B cell (primary cell): ENCODE measurements at regions not wholly inside any gene's neighbourhood (a gene's known extent, or its start where the extent isn't known, plus 50 kb on each side); places are given as distances from the start of the nearest gene placed in this dataset.

Source experiments
- ATAC-seq: fragments of 200-7000 bp; cut with Tn5 transposase; one replicate; pipeline ENCODE4 v1.10.0; 2021; ENCODE audit warnings: low read depth, mild to moderate bottlenecking, moderate number of reproducible peaks, moderate library complexity
- CTCF ChIA-PET: fragments of 350-600 bp; sonication (Branson Sonifier 250); formaldehyde crosslinking; loops from one replicate; lab custom pipeline; 2021; ENCODE audit warnings: antibody characterized with exemption, inconsistent platforms; lab: Charles Lee
- POLR2A ChIA-PET: fragments of 350-600 bp; sonication (Branson Sonifier 250); formaldehyde crosslinking; loops from one replicate; lab custom pipeline; 2021; ENCODE audit warnings: antibody characterized with exemption; lab: Charles Lee
- DNase-seq: peaks from one replicate; pipeline ENCODE4 v3.0.0; 2013
- H2AFZ ChIP-seq: 2 replicates; pipeline ENCODE4 v1.6.1; 2012; ENCODE audit warnings: mild to moderate bottlenecking, low read depth, low read length; ENCODE audit not compliant: insufficient read depth, poor library complexity, severe bottlenecking
- H3K27ac ChIP-seq, 2 donors: 1 replicate in 1 of 2; 2 replicates in 1 of 2; pipeline ENCODE4 v1.5.1; 2012 to 2013; ENCODE audit warnings: low read length in 2 of 2, mild to moderate bottlenecking in 2 of 2, moderate library complexity in 1 of 2
- H3K27me3 ChIP-seq, 4 experiments: fragments of 200-600 bp in 1 of 4; sonication (generic) in 1 of 4; replicated peaks in 1 of 4; 1 replicate in 2 of 4; 2 replicates in 2 of 4; pipeline versions ENCODE4 v1.6.1 to v1.7.0; 2013 to 2016; ENCODE audit warnings: low read length in 3 of 4, mild to moderate bottlenecking in 2 of 4, mixed read lengths in 1 of 4, moderate library complexity in 1 of 4; ENCODE audit not compliant: insufficient read depth in 4 of 4, control insufficient read depth in 3 of 4; ENCODE audit errors: control extremely low read depth in 1 of 4
- H3K36me3 ChIP-seq, 2 experiments: replicated peaks in 1 of 2; 1 replicate in 1 of 2; 2 replicates in 1 of 2; pipeline versions ENCODE4 v1.6.1 to v1.7.1; 2013; ENCODE audit warnings: low read length in 1 of 2; ENCODE audit not compliant: insufficient read depth in 2 of 2, control insufficient read depth in 1 of 2; ENCODE audit errors: control extremely low read depth in 1 of 2, extremely low read depth in 1 of 2
- H3K4me1 ChIP-seq, 2 donors: fragments of 200-600 bp in 1 of 2; sonication (generic) in 1 of 2; 1 replicate in 1 of 2; 2 replicates in 1 of 2; pipeline versions ENCODE4 v1.5.1 to v1.6.1; 2013 to 2017; ENCODE audit warnings: low read length in 2 of 2; ENCODE audit not compliant: control insufficient read depth in 2 of 2, insufficient read depth in 2 of 2
- H3K4me2 ChIP-seq: replicated peaks from 2 replicates; pipeline ENCODE3; 2012; ENCODE audit warnings: mild to moderate bottlenecking, low read depth, low read length; ENCODE audit not compliant: poor library complexity, severe bottlenecking
- H3K4me3 ChIP-seq, 5 experiments: fragments of 200-600 bp in 1 of 5; sonication (generic) in 1 of 5; 1 replicate in 3 of 5; 2 replicates in 2 of 5; pipeline versions ENCODE4 v1.5.1 to v1.7.0; 2011 to 2016; ENCODE audit warnings: low read length in 4 of 5, mild to moderate bottlenecking in 4 of 5, low read depth in 2 of 5, control low read depth in 1 of 5, moderate library complexity in 1 of 5; ENCODE audit not compliant: insufficient read depth in 1 of 5; ENCODE audit errors: control extremely low read depth in 1 of 5, extremely low read depth in 1 of 5
- H3K79me2 ChIP-seq: fragments of 200-600 bp; sonication (generic); one replicate; pipeline ENCODE4 v1.6.0; 2016; ENCODE audit warnings: low read length; ENCODE audit not compliant: control insufficient read depth, insufficient read depth
- H3K9ac ChIP-seq: fragments of 200-600 bp; sonication (generic); 2 replicates; pipeline ENCODE4 v1.6.1; 2017; ENCODE audit warnings: mild to moderate bottlenecking, low read length, moderate library complexity
- H3K9me3 ChIP-seq, 3 donors: one replicate each; pipeline versions ENCODE4 v1.6.1 to v1.7.1; 2013; ENCODE audit warnings: low read length in 2 of 3; ENCODE audit not compliant: control insufficient read depth in 2 of 3, insufficient read depth in 1 of 3; ENCODE audit errors: control extremely low read depth in 1 of 3
- H4K20me1 ChIP-seq: 2 replicates; pipeline ENCODE4 v1.6.0; 2012; ENCODE audit warnings: mild to moderate bottlenecking, low read length; ENCODE audit not compliant: insufficient read depth, control insufficient read depth, poor library complexity, severe bottlenecking
- H3K27ac Mint-ChIP-seq: one replicate; pipeline ENCODE4 v1.8.0; 2021; ENCODE audit warnings: mixed read lengths
- H3K27me3 Mint-ChIP-seq: one replicate; pipeline ENCODE4 v1.8.0; 2021; ENCODE audit warnings: mixed read lengths
- H3K4me1 Mint-ChIP-seq: one replicate; pipeline ENCODE4 v1.8.0; 2021; ENCODE audit warnings: mixed read lengths
- H3K4me3 Mint-ChIP-seq: one replicate; pipeline ENCODE4 v1.8.0; 2021; ENCODE audit warnings: mixed read lengths
- H3K9me3 Mint-ChIP-seq: one replicate; pipeline ENCODE4 v1.8.0; 2022; ENCODE audit warnings: mixed read lengths; ENCODE audit not compliant: insufficient read depth
- EZH2 ChIP-seq: IDR thresholded peaks from 2 replicates; pipeline ENCODE4 v1.6.1; 2012; ENCODE audit warnings: borderline replicate concordance, low read depth, mild to moderate bottlenecking, moderate library complexity, low read length; ENCODE audit not compliant: insufficient read depth, poor library complexity, severe bottlenecking
- WGBS: methylation state at CpG from one replicate; pipeline ENCODE4 v1.1.5; 2013; ENCODE audit warnings: missing lambda C conversion rate; ENCODE audit not compliant: insufficient coverage; 5-methylcytosine and 5-hydroxymethylcytosine counted together
- intact Hi-C: fragments of 100-400 bp; cut with micrococcal nuclease; formaldehyde crosslinking; loops from one replicate; pipeline ENCODE4 v1.10.0; 2022
- TF ChIP-seq, protein P1 (sequence below): fragments of 200-600 bp; IDR thresholded peaks from one replicate; pipeline ENCODE4 v1.8.0; 2022; ENCODE audit warnings: antibody characterized with exemption, mild to moderate bottlenecking

- no peak for DNase-seq
- Histone ChIP-seq H3K79me2 (no peaks in the 10 kb centered on the region), H3K4me1 (no peaks in the 10 kb centered on the region), H3K4me3 (no peak overlapping the region), H3K36me3 (no peaks in the 10 kb centered on the region), H3K4me2 (no peak overlapping the region), H2AFZ (no peak overlapping the region), H3K9me3 (no peaks in the 10 kb centered on the region), H4K20me1 (no peaks in the 10 kb centered on the region), H3K27ac (no peak overlapping the region), H3K9ac (no peak overlapping the region), H3K27me3 (no peaks in the 10 kb centered on the region)
- no peak overlapping the region for H3K4me3 Mint-ChIP-seq
- H3K9me3 Mint-ChIP-seq, result peaks cover 3% of the 10 kb centered on the region
- no peak overlapping the region for H3K27ac Mint-ChIP-seq
- no CpG with 5 or more reads among the region's 1 CpG for WGBS
- intact Hi-C loops, result no loop called here
- no peaks in the 10 kb centered on the region for H3K27me3 Mint-ChIP-seq
- ChIA-PET POLR2A (no interaction called here), CTCF (no interaction called here)
- TF ChIP-seq, protein P1, sequence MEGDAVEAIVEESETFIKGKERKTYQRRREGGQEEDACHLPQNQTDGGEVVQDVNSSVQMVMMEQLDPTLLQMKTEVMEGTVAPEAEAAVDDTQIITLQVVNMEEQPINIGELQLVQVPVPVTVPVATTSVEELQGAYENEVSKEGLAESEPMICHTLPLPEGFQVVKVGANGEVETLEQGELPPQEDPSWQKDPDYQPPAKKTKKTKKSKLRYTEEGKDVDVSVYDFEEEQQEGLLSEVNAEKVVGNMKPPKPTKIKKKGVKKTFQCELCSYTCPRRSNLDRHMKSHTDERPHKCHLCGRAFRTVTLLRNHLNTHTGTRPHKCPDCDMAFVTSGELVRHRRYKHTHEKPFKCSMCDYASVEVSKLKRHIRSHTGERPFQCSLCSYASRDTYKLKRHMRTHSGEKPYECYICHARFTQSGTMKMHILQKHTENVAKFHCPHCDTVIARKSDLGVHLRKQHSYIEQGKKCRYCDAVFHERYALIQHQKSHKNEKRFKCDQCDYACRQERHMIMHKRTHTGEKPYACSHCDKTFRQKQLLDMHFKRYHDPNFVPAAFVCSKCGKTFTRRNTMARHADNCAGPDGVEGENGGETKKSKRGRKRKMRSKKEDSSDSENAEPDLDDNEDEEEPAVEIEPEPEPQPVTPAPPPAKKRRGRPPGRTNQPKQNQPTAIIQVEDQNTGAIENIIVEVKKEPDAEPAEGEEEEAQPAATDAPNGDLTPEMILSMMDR, result no peak
- no peak for TF ChIP-seq EZH2
- no peaks in the 10 kb centered on the region for H3K4me1 Mint-ChIP-seq
- no peak for ATAC-seq
These were observed 415.5 kb upstream of the SPHKAP start for GRCh38 chr2:228597032-228597431.

GRCh38 chr2:228594012-228594411, 412.5 kb upstream of the SPHKAP start:
- H3K27ac Mint-ChIP-seq, result no peak overlapping the region
- no peaks in the 10 kb centered on the region for H3K4me1 Mint-ChIP-seq
- no peak overlapping the region for H3K4me3 Mint-ChIP-seq
- WGBS, result no CpG with 5 or more reads among the region's 2 CpGs
- intact Hi-C loops, result no loop called here
- no peak overlapping the region for H3K4me2 ChIP-seq
- no peaks in the 10 kb centered on the region for H3K27me3 Mint-ChIP-seq
- no peak overlapping the region for H3K27ac ChIP-seq
- no peak for TF ChIP-seq EZH2
- TF ChIP-seq, protein P1, result no peak
- no peak overlapping the region for H3K9ac ChIP-seq
- no peaks in the 10 kb centered on the region for H3K79me2 ChIP-seq
- ChIA-PET POLR2A (no interaction called here), CTCF (no interaction called here)
- ATAC-seq (no peak), DNase-seq (no peak)
- H3K36me3 ChIP-seq, result no peaks in the 10 kb centered on the region
- no peak overlapping the region for H3K4me3 ChIP-seq
- H3K9me3 Mint-ChIP-seq, result peaks cover 2% of the 10 kb centered on the region
- H3K9me3 ChIP-seq, result no peaks in the 10 kb centered on the region
- H4K20me1 ChIP-seq, result no peaks in the 10 kb centered on the region
- H3K27me3 ChIP-seq, result no peaks in the 10 kb centered on the region
- no peaks in the 10 kb centered on the region for H3K4me1 ChIP-seq
- H2AFZ ChIP-seq, result no peak overlapping the region
